Limb (tissue), 2 donors: ENCODE measurements at regions not wholly inside any gene's neighbourhood (a gene's known extent, or its start where the extent isn't known, plus 50 kb on each side); places are given as distances from the start of the nearest gene placed in this dataset.
"Not testable (repeated sequence)": the region's sequence is repeated elsewhere in the genome, so short reads cannot be mapped to it uniquely, and the experiment has no call there.

Experiments
- DNase-seq, 2 donors: peaks; one replicate each; pipeline ENCODE4 v3.0.0-alpha.2; 2016; ENCODE audit errors: extremely low spot score in 2 of 2

DNA sequence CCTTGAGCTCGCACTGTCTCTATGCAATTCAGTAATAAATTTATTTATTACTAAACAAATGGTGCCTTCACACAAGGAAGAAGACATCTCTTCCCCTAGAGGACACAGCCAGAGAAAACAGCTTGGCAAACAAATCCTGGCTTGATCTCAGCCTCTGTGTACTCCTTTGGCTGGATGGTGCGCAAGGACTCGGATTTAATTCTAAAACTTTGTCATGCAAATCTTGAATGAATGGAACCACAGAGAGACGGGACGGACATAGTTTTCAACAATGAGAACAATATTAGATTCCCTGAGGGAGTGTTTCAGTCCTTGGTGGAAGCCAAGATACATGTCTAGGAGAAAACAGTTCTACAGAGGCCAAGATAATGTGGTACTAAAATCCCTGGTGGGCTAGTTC lies 349.5 kb downstream of the NPIPA8 start:
- DNase-seq: no peak

DNA sequence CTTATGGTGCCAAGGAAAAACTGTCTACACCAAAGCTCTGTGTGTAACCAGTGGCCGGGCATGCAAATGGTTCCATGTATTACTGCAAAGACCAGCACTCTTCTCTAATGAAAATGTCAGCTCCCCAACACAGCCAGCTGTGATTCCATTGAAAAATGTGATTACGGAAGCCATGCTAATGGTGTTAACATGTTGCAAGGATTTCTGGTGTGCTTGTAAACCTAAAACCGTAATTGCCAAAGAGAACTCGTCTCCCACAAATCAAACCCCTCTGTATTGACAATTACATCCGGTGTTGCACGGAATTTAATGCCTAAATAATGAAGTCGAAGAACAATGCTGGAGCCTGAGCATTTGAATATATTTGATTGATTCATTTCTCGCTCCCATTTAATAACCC lies 351.7 kb downstream of the NPIPA8 start:
- DNase-seq: no peak

DNA sequence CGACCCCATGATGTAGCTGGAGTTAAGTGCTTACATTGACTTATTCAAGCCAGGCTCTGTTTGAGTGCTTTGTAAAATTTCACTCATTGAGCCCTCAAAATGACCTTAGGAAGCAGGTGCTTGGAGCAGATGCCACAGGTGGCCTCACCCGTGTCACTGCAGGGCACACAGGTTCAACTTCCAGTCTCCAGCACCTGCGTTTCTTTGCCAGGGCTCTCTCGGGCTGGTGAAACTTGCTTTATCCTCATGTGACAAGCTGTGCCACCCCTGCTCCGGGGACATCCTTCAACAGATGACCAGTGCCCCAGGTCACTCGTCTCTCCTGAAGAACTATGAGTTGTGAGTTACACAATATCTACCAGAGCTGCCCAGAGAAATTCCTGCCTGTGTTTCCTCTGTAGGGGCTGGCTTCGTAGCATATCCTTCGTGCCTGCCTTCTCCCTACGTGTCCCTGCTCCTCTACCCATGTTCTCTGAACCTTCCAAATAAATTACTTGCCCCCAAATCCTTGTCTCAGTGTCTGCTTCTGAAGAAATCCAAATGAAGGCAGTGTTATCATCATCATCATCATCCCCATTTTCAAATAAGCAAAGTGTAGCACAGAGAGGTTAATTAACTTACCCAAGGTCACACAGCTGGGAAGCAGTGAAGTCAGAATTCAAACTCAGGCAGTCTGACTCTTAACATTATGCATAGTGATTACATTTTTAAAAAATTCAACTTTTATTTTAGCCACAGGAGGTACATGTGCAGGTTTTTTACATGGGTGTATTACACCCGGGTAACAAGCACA lies 352.5 kb downstream of the NPIPA8 start:
- no peak for DNase-seq

DNA sequence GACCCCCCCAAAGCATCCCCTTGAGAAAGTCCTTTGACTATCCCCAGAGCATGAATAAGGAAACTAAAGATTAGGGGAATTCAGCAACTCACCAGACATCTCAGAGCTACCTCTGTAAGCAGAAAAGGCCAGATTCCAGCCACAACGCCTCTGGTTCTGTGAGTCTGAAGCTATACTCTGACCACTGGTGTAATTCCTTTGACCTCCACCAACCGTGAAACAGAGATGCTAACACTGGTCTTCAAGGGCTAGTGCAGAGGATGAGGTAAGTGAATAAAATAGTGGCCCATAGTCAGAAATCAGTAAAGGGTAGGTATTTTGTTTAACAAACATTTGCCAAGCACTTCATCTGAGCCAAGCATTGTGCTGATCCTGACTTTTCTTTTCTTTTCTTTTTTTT lies 353.4 kb downstream of the NPIPA8 start:
- no peak for DNase-seq

DNA sequence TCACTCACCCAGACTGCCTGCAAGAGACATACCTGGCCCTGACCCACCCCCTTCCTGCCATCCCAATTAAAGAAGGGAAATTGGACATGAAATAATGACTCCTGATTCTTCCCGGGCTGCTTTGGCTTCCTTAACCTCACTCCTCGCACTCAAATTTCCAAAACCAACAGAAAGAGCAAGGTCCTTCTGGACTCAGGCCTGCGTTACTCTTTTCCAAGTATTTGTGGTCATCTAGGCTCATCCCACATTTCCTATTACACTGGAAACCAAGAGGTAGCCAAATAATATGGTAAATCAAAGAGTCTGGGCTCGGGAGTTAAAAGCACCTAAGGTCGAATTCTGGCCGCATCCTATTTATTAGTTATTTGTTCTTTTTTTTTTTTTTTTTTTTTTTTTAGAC lies 359.3 kb downstream of the NPIPA8 start:
- DNase-seq: no peak

DNA sequence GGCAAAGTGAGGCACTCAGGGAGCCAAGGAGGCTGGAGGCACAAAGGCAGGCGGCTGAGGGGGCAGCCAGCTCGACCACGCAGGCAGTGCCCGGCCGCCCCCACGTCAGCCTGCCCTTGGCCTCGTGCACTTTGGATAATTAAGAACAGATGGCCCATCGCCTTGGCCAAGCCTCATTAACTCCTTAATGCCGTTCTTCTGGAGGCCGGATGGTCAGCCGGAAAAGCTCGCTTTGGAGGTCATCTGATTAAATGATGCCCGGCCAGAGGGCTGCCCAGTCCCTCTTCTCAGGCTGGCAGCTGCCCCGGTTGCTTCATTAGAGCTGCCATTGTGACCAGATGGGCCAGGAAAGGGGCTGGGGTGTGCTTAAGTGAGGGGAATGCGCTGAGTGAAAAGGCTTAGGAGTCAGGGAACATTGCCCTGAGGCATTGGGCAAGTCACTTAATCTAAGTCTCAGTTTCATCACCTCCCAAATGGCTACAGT lies 364.0 kb downstream of the NPIPA8 start:
- no peak for DNase-seq

DNA sequence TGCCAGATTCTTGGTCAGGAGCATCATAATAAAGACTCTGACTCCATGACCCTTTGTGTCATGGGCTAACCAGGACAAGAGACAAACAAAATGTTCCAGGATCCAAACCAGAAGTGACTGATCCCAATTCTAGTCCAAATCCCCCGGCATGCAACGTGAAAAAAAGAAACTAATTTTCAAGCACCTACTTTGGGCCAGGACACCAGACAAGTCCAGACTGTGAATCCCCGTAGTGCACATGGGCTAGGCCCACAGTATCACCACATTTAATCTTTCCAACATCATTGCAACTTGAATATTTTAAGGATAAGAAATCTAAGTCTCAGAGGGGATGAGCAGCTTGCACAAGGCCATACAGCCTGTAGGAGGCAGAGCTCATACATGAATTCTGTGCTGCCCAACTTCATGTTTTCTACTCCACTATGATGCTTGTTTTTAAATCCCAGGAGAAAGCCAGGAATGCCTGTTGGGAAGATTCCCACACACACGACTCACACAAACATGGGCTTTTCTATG lies 365.7 kb downstream of the NPIPA8 start:
- DNase-seq: no peak

DNA sequence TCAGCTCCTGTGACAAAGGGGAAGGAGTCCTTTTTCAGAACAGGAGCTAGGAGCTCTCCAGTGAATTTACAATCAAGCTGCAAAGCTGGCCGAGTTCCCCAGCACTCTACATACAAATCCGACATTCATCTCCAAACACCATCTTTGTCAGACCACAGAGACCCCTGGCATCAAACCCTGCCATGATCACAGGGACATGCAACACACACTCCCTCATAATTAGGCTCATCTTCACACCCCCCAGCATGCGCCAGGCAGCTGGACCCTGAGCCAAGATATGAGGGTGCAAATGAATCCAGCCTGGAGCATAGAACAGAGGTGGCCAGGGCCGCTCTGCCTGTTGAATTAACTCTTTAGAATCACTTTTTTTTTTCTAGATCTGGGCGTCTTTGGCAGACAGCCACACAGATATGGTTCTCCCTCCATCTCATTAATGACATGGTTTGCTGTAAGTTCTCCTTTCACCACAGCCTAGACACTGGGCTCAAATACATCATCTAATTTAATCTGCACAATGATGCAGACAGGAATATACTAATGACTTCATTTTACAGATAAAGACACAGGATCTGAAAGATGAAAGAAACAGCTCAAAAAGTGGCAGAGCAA lies 366.3 kb downstream of the NPIPA8 start:
- DNase-seq: no peak

DNA sequence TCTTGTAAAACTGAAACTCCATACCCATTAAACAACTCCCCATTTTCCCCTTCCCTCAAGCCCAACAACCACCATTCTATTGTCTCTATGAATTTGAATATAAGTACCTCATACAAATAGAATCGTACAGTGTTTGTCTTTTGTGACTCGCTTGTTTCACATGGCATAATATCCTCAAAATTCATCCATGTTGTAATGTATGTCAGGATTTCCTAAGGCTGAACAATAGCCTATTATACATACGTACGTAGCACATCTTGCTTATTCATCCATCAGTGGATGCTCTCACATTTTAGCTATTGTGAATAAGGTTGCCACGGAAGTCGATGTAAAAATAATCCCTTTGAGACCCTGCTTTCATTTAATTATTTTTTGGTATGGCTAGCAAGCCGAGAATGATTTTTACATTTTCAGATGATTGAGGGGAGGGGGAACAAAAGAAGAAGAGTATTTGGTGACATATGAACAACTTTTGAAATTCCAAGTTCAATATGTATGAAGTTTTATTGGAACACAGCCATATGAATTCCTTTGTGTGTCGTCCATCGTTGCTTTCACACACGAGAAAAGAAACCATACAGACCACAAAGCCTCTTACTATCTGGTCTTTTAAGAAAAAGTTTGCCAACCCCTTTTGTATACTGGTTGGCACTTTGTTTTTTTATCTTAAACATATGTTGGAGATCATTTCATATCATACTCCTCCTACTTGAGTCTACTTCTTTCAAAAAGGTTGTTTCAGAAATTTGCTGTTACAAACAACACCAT lies 371.2 kb downstream of the NPIPA8 start:
- no peak for DNase-seq

DNA sequence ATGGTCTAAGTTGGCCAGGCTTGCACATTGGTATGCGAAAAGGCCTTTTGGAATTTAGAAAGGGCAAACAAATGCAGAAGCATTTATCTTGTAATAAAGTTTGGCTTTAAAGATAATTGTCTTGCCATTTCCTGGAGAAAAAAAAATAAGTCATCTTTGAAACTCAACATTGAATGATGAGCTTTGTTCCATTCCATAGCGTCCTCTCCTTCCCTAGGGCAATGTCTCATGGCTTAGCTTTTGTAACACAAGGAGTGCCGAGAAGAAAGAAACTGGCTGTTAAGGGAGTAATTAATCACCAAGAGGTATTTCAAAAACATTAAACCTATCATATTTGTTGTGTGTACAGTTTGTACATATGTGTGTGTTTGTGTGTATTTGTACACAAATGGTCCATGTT lies 372.3 kb downstream of the NPIPA8 start:
- no peak for DNase-seq

DNA sequence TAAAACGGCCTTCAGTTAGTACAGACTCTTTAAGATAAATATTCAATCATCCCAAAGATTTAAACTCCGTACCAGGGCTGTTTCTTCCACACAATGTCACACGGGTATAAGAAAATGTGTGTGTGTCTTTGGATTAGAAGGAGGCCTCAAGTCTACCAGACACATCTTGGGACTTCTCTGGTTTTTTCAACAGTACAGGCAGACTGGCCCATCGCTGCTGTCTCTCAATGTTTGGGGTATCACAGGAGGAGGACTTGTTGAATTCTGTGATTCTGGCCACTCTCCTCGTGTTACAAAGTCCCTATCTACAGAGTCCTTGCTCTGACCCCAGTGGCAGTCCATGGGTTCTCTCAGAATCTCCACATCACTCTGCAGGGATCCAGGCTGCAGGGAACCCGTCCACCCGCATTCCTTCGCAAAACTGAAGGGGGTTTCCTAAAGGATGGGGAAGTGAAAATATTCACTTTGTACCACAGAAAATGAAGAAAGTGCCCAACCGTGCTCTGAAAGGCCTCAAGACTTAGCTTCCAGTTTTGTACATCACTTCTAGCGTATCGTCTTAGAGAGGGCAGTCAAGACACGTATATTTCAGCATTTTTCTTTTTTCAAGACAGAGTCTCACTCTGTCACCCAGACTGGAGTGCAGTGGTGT lies 373.2 kb downstream of the NPIPA8 start:
- no peak for DNase-seq

DNA sequence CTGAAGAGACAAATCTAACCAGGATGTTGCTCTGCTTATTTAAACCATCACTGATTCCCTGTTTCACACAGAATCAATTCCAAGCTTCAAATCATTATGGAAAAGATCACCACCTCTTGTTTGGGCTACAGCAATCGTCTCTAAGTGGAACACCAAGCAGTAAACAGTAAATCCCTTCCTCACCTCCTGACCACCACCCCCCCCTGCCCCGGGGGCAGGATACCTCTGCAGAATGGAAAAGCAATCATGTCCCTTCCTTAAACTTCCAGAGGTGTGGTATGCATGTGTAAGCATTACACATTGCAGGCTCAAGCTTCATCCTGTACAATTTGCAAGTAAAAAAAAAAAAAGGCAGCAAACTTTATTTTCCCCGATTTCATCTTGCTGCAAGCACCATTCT lies 373.8 kb downstream of the NPIPA8 start:
- no peak for DNase-seq

DNA sequence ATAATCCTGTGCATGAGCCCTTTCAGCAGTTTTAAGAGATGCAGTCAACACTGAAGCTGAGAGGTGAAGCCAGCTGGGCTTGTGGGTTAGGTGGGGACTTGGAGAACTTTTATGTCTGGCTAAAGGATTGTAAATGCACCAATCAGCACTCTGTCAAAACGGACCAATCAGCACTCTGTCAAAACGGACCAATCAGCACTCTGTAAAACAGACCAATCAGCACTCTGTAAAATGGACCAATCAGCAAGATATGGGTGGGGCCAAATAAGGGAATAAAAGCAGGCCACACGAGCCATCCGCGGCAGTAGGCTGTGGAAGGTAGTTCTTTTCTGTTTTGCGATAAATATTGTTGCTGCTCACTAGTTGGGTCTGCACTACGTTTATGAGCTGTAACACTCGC lies 374.7 kb downstream of the NPIPA8 start:
- DNase-seq: not testable (repeated sequence)

DNA sequence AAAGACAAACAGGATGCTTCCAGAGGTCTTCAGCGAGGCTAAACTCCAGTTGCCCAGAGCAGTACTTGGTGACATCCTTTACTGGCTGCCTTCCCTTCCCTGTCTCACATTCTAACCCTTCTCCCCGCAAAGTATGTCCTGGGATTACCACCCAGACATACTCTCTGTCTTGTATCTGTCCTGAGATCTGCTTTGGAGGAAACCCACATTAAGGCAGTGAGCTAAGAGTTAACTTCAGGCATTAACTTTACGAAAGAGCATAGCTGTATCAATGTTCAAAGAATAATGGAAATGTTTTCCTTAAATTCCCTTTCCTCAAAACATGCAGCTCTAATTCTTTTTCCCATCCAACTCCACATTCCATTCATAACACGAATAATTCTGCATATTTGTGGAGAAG lies 385.2 kb downstream of the NPIPA8 start:
- DNase-seq: peak in 1 of 2 donors; percentile 16

DNA sequence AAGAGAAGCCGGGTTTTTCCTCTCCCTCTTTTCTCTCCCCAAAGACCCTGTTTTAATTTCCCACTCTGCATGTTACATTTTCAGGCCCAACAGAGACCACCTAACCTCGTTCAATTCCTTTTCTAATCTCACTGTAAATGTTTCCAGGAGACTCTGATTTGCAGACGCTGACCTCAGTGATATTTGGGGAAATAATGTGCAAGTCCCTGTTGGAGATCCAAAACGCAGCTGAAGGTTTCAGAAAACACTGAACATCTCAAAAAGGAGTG lies 386.6 kb downstream of the NPIPA8 start:
- DNase-seq: no peak

DNA sequence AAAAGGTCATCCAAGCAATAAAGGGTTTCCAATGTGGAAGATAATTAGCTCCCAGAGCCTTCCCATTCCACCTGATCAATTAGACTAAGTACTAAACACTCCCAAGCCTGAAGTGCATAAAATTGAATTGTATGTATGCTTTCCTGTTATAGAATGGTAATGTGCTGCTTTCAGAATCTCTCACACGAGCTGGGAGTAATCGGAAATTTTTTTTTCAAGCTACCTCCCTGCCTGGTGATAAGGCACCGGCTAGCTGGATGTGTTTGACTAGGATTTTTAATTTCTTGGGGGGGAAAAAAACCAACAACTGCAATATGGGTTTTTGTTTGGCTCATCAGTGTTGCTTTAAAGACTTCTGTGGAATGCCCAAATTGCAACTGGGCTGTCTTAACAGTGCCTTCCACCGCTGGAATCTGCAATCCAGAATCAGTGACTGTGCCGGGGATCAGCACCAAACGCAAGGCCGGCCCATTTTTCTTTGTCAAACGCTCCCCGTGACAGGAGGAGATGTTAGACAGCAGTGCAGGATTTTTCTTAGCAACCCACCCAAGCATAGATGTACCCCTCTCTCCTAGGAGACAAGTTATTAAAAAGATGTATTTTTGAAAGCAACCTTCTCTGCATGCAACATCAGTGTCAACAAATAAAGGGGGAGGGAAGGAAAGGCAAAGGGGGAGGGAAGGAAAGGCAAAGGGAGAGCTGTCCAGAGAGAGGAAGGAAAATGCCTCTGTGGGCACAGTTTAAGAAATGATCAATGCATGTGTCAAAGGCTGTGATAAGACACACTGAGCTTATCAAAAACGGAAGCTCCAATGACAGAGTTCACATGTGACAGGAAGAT lies 387.2 kb downstream of the NPIPA8 start:
- no peak for DNase-seq

DNA sequence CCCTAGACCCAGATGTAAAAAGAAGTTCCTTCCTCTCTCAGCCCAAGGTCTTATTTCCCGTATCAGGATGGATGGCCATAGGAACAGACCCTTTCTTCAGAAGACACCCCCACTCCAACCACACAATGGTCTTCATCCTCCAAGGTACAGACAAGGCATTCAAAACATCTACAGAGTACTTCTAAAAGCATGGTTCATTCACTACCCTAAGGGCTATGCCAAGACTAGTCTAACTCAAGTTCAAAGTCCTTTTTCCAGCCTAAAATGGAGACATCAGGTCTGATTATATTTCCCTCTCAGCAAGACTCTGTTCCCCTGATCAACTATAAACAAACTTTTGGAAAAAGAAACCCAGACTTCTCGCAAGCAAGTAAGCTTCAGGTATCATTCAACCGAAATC lies 388.9 kb downstream of the NPIPA8 start:
- no peak for DNase-seq

DNA sequence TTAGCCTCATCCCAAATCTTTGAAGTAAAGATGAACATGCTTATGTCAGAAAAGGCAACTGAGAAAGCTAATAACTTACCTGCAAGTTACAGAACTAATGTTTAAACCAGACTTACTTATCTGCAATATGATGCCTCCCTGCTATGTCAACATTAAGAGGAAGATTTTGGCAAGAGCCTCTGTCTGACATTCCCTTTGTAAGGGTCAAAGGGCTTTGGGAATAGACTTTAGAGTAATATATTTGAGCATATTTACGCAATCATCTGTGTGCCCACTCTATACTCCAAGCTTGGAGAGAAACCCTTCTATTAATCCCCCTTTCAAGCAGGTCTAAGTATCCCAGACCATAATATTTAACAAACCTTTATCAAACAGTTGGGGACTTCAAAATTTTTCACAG lies 389.4 kb downstream of the NPIPA8 start:
- DNase-seq: no peak

DNA sequence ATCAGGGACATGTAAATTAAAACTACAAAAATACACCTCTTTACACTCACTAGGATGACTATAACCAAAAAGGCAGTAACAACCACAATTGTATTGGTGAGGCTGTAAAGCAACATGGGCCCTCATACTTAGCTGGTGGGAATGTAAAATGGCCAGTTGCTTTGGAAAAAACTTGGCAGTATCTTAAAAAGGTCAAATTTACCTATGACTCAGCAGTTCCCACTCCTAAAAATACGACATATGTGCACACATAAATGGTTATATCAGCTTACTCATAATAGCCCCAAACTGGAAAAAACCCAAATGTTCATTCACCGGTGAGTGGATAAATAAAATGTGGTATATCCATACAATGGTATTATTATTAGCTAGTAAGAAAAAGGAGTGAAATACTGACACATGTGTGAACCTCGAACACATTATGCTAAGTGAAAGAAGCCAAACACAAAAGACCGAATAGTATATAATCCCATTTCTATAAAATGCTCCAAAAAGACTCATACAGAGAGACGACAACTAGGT lies 391.4 kb downstream of the NPIPA8 start:
- DNase-seq: no peak

DNA sequence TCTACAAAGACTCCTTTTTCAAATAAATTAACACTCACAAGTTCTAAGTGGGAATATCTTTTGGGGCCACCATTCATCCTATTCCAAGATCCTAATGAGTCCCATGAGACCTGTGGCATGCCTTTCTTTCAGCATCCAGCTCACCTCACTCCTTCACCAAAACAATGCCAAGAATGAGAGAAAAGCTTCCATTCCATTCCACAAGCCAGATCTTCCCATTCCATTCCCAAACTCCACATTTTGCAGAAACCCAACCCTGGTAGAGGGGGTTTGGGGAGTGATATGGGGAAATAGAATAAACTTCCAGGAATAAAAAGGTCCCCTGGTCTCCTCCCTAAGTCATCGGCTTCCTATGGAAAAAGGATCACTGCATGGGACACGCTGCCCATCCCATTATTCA lies 392.2 kb downstream of the NPIPA8 start:
- DNase-seq: no peak

DNA sequence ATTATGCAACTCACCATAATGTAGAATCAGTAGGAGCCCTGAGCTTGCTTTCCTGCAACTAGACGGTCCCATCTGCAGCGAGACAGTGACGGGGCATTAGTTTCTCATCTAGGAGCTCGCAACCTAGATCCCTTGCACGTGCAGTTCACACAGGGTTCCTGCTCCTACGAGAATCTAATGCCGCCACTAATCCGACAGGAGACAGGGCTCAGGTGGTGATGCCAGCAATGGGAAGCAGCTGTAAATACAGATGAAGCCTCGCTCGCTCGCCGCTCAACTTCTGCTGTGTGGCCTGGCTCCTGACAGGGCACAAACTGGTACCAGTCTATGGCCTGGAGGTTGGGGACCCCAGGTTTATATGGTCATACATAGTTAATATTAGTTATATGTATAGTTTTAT lies 394.5 kb downstream of the NPIPA8 start:
- DNase-seq: no peak
